ENCODE measurements at regions not wholly inside any gene's neighbourhood (a gene's known extent, or its start where the extent isn't known, plus 50 kb on each side); places are given as distances from the start of the nearest gene placed in this dataset.

GRCh38 chr6:85183841-85184240 lies 266.0 kb upstream of the NT5E start:
- Histone ChIP-seq H3K27ac (ENCODE audit: insufficient read depth, low read depth, low read length, poor library complexity, severe bottlenecking) (no peak overlapping the region), H3K4me3 (ENCODE audit: insufficient read depth, low read depth, low read length) (no peak overlapping the region), H3K9me3 (ENCODE audit: control insufficient read depth, low read length) (no peaks in the 10 kb centered on the region), H3K36me3 (ENCODE audit: control insufficient read depth, insufficient read depth, low read length) (no peaks in the 10 kb centered on the region), H3K27me3 (ENCODE audit: control insufficient read depth, insufficient read depth, low read length, poor library complexity, severe bottlenecking) (no peaks in the 10 kb centered on the region), H3K4me1 (ENCODE audit: control insufficient read depth, insufficient read depth, low read length) (peaks cover 5% of the 10 kb centered on the region)

DNA sequence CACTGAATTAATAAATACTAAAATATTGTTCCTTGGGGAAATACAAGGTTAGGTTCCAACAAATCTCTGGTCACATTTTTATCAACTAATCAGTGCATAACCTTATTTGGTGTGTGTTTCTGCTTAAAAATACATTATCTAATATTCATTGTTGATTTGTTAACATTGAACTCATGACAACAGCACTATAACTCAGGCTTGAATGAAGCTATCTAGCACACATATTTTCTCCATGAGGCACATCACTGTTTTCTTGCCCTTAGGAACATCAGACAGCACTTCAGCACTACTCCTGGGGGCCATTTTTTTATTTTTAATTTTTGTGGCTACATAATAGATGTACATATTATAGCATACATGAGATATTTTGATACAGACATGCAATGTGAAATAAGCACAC lies 277.2 kb upstream of the NT5E start:
- H3K27ac ChIP-seq (ENCODE audit: insufficient read depth, low read depth, low read length, poor library complexity, severe bottlenecking), result no peak overlapping the region
- no peak overlapping the region for H3K4me3 ChIP-seq (ENCODE audit: insufficient read depth, low read depth, low read length)
- H3K9me3 ChIP-seq (ENCODE audit: control insufficient read depth, low read length), result no peaks in the 10 kb centered on the region
- H3K36me3 ChIP-seq (ENCODE audit: control insufficient read depth, insufficient read depth, low read length), result no peaks in the 10 kb centered on the region
- no peaks in the 10 kb centered on the region for H3K27me3 ChIP-seq (ENCODE audit: control insufficient read depth, insufficient read depth, low read length, poor library complexity, severe bottlenecking)
- H3K4me1 ChIP-seq (ENCODE audit: control insufficient read depth, insufficient read depth, low read length), result no peaks in the 10 kb centered on the region

DNA sequence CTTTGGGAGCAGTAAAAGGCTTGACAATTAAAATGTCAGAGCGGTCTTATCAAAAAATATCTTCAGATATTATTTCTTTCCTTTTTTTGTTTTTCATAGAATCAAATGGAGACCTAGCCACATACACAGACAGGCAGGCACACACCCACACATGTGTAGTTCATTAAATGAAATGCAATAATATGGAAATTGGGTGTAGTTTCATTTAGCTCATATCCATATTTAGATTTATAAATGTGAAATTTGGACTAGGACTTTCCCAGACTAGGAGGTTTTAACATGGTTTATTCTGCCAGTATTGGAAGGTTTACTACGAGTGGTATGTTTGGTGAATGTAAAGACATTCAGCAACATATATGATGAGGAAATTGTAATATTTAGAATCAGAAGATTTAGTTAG lies 277.7 kb upstream of the NT5E start:
- Histone ChIP-seq H3K27me3 (ENCODE audit: control insufficient read depth, insufficient read depth, low read length, poor library complexity, severe bottlenecking) (no peaks in the 10 kb centered on the region), H3K36me3 (ENCODE audit: control insufficient read depth, insufficient read depth, low read length) (no peaks in the 10 kb centered on the region), H3K4me3 (ENCODE audit: insufficient read depth, low read depth, low read length) (no peak overlapping the region), H3K4me1 (ENCODE audit: control insufficient read depth, insufficient read depth, low read length) (no peaks in the 10 kb centered on the region), H3K9me3 (ENCODE audit: control insufficient read depth, low read length) (no peaks in the 10 kb centered on the region), H3K27ac (ENCODE audit: insufficient read depth, low read depth, low read length, poor library complexity, severe bottlenecking) (no peak overlapping the region)
- WGBS, 2 experiments, result 93 to 100% methylated on average over 1 to 2 of the region's 2 CpGs

- 72 to 100% methylated on average over 1 to 2 of the region's 2 CpGs for WGBS, 2 experiments
- no peaks in the 10 kb centered on the region for H3K4me1 ChIP-seq (ENCODE audit: control insufficient read depth, insufficient read depth, low read length)
- no peak overlapping the region for H3K27ac ChIP-seq (ENCODE audit: insufficient read depth, low read depth, low read length, poor library complexity, severe bottlenecking)
- H3K27me3 ChIP-seq (ENCODE audit: control insufficient read depth, insufficient read depth, low read length, poor library complexity, severe bottlenecking), result no peaks in the 10 kb centered on the region
- H3K36me3 ChIP-seq (ENCODE audit: control insufficient read depth, insufficient read depth, low read length), result no peaks in the 10 kb centered on the region
- H3K4me3 ChIP-seq (ENCODE audit: insufficient read depth, low read depth, low read length), result no peak overlapping the region
- no peaks in the 10 kb centered on the region for H3K9me3 ChIP-seq (ENCODE audit: control insufficient read depth, low read length)
Observed at GRCh38 chr6:85169189-85169588, 280.7 kb upstream of the NT5E start.

DNA sequence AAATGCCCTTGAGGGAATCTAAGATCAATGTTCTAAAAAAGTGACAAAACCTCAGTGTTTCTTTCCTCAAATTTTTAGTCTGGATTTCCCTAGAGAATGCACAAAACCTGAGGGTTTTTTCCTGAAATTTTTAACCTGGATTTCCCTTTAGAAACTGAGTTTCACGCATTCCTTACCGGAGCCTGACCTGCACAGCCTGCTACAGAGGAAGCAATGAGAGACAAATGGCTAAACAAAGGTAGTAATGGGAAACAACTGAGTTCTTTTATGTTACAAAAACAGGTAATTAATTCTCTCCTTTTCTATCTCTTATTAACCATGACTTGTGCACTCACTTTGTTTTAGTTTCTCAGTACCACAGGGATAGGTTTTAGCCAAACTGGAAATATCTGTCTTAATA lies 281.7 kb upstream of the NT5E start:
- no peak overlapping the region for H3K4me3 ChIP-seq (ENCODE audit: insufficient read depth, low read depth, low read length)
- H3K36me3 ChIP-seq (ENCODE audit: control insufficient read depth, insufficient read depth, low read length), result no peaks in the 10 kb centered on the region
- no peaks in the 10 kb centered on the region for H3K27me3 ChIP-seq (ENCODE audit: control insufficient read depth, insufficient read depth, low read length, poor library complexity, severe bottlenecking)
- no peak overlapping the region for H3K27ac ChIP-seq (ENCODE audit: insufficient read depth, low read depth, low read length, poor library complexity, severe bottlenecking)
- WGBS, 2 experiments, result 75 to 81% methylated on average over 2 of the region's 2 CpGs
- no peaks in the 10 kb centered on the region for H3K4me1 ChIP-seq (ENCODE audit: control insufficient read depth, insufficient read depth, low read length)
- no peaks in the 10 kb centered on the region for H3K9me3 ChIP-seq (ENCODE audit: control insufficient read depth, low read length)

- H3K4me1 ChIP-seq (ENCODE audit: control insufficient read depth, insufficient read depth, low read length), result no peaks in the 10 kb centered on the region
- no peak overlapping the region for H3K4me3 ChIP-seq (ENCODE audit: insufficient read depth, low read depth, low read length)
- H3K36me3 ChIP-seq (ENCODE audit: control insufficient read depth, insufficient read depth, low read length), result no peaks in the 10 kb centered on the region
- no peaks in the 10 kb centered on the region for H3K27me3 ChIP-seq (ENCODE audit: control insufficient read depth, insufficient read depth, low read length, poor library complexity, severe bottlenecking)
- WGBS, 2 experiments, result 98 to 100% methylated on average over 3 of the region's 3 CpGs
- H3K9me3 ChIP-seq (ENCODE audit: control insufficient read depth, low read length), result no peaks in the 10 kb centered on the region
- no peak overlapping the region for H3K27ac ChIP-seq (ENCODE audit: insufficient read depth, low read depth, low read length, poor library complexity, severe bottlenecking)
Observed at GRCh38 chr6:85166114-85166741, 283.7 kb upstream of the NT5E start.

DNA sequence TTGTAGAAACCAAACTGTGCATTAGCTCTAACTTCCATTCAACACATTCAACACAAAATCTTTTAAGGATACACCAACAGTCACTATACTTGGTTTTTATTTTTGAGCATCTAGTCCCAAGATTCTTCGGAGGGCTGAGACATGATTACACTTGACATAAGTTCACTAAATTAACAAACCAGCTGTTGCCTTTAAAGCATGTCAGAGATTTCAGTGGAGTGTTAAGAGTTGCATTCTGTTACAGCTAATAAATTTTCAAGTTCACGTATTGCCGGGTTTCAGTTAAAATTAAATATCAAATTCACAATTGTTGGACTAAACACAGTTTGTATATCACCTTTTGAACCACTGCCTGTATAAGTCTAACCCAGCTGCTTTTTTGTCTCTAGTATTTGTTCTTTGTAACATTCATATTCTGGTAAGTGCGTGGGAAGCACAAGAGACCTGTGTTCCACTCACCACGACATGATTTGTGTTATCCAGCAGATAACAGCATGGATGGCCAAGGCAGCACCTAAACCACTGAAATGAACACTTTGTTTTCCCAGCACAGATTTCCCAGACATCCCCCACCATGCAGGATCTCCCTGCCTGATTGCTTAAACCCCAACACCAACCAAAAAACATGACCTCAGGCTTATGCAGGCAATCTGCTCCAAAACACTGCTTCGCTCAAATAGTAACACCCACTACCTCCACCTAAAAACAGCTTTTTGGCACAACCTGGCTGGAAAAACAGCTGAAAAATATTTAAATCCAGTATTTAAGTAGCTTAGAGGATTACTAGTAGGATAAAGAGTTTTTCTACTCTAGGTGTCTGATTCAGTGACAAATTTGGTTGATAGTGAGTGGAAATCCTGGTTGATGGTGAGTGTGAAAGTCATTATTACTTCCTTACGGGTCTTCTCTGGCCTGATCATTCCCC lies 286.5 kb upstream of the NT5E start:
- Histone ChIP-seq H3K9me3 (ENCODE audit: control insufficient read depth, low read length) (no peaks in the 10 kb centered on the region), H3K4me1 (ENCODE audit: control insufficient read depth, insufficient read depth, low read length) (no peaks in the 10 kb centered on the region), H3K4me3 (ENCODE audit: insufficient read depth, low read depth, low read length) (no peak overlapping the region), H3K36me3 (ENCODE audit: control insufficient read depth, insufficient read depth, low read length) (no peaks in the 10 kb centered on the region), H3K27me3 (ENCODE audit: control insufficient read depth, insufficient read depth, low read length, poor library complexity, severe bottlenecking) (no peaks in the 10 kb centered on the region), H3K27ac (ENCODE audit: insufficient read depth, low read depth, low read length, poor library complexity, severe bottlenecking) (no peak overlapping the region)
- WGBS, 2 experiments, result 93 to 99% methylated on average over 6 to 7 of the region's 7 CpGs

DNA sequence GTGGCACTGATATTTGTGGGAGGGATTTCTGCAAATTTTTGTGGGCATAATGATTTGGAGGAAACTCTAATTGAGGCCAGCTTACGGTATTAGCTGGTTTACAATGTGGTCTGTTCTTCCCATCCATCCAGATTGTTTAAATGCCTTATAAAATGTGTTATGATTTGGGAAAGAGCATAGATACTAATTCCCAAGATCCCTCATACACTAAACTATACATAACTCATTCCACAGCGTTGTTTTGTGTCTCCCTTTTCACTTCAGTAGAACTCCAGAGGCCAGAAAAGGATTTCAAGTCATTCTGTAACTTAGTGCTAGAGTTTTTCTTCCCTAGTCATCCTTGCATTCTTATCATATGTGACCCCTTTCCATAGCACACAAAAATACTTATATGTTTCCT lies 292.6 kb upstream of the NT5E start:
- no peak overlapping the region for H3K4me3 ChIP-seq (ENCODE audit: insufficient read depth, low read depth, low read length)
- no peak overlapping the region for H3K27ac ChIP-seq (ENCODE audit: insufficient read depth, low read depth, low read length, poor library complexity, severe bottlenecking)
- H3K36me3 ChIP-seq (ENCODE audit: control insufficient read depth, insufficient read depth, low read length), result no peaks in the 10 kb centered on the region
- WGBS, 2 experiments, result 90 to 92% methylated on average over 2 of the region's 2 CpGs
- H3K27me3 ChIP-seq (ENCODE audit: control insufficient read depth, insufficient read depth, low read length, poor library complexity, severe bottlenecking), result no peaks in the 10 kb centered on the region
- H3K4me1 ChIP-seq (ENCODE audit: control insufficient read depth, insufficient read depth, low read length), result no peaks in the 10 kb centered on the region
- H3K9me3 ChIP-seq (ENCODE audit: control insufficient read depth, low read length), result no peaks in the 10 kb centered on the region

DNA sequence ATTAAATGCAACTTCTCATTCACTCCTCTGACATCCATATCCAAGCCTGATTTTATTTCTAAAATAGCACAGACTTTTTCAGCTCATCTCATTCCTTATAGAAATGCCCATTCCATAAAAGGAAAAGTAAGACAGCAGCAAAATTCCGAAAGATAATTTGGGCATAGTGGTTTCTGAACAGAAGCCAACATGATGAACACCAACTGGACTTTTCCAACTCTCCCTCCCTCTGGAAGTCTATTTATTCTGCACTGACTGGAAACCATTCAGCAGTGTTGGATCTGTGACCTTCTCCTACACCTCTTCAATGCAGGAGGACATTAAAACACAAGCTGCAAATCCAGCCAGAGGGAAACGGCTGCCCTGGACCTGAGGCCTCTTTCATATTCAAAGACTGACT lies 306.2 kb upstream of the NT5E start:
- Histone ChIP-seq H3K27me3 (ENCODE audit: control insufficient read depth, insufficient read depth, low read length, poor library complexity, severe bottlenecking) (no peaks in the 10 kb centered on the region), H3K27ac (ENCODE audit: insufficient read depth, low read depth, low read length, poor library complexity, severe bottlenecking) (no peak overlapping the region), H3K4me3 (ENCODE audit: insufficient read depth, low read depth, low read length) (no peak overlapping the region), H3K9me3 (ENCODE audit: control insufficient read depth, low read length) (no peaks in the 10 kb centered on the region), H3K36me3 (ENCODE audit: control insufficient read depth, insufficient read depth, low read length) (no peaks in the 10 kb centered on the region), H3K4me1 (ENCODE audit: control insufficient read depth, insufficient read depth, low read length) (no peaks in the 10 kb centered on the region)
- WGBS, 2 experiments, result 83 to 94% methylated on average over 2 of the region's 2 CpGs

DNA sequence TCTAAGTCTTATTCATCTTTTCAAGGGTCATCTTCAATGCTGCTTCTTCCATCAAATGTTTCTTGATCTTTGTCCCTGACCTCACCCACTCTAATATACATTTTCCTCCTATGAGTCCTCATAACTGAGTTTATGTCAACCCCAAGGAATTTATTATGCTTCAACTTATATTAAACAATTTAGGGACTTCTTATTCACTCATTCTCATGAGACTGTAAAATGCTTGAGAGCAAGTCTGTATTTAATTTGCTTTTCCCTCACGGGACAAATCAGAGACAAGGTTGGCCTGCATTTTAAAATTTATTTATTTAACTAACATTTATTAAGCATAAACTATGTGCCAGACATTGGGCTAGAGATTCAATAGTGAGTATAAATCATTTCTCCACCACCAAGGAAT lies 312.0 kb upstream of the NT5E start:
- Histone ChIP-seq H3K4me3 (ENCODE audit: insufficient read depth, low read depth, low read length) (no peak overlapping the region), H3K36me3 (ENCODE audit: control insufficient read depth, insufficient read depth, low read length) (no peaks in the 10 kb centered on the region), H3K27ac (ENCODE audit: insufficient read depth, low read depth, low read length, poor library complexity, severe bottlenecking) (no peak overlapping the region), H3K27me3 (ENCODE audit: control insufficient read depth, insufficient read depth, low read length, poor library complexity, severe bottlenecking) (no peaks in the 10 kb centered on the region), H3K4me1 (ENCODE audit: control insufficient read depth, insufficient read depth, low read length) (no peaks in the 10 kb centered on the region), H3K9me3 (ENCODE audit: control insufficient read depth, low read length) (no peaks in the 10 kb centered on the region)
- WGBS, 2 experiments, result 100% methylated on average over 1 of the region's 1 CpG; no CpG with 5 or more reads in 1 of the 2 experiments
